ENCODE measurements at regions not wholly inside any gene's neighbourhood (a gene's known extent, or its start where the extent isn't known, plus 50 kb on each side); places are given as distances from the start of the nearest gene placed in this dataset.

DNA sequence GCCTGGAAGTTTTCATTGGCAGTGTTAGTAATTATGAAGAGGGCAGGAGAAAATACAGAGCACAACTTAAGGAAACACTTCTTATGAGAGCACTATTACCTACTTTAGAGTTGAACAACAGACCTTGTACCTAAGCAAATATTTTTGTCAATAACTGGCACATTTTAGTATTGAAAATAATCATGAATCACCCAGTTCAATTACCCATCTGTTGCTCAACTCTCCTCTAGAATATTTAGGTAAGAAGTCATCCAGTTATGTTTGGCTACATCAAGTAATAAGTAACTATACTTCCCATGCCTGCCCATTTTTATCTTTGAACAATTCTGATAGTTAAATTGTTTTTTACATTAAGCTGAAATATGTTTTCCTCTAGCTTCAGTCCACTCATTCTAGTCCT, 893.4 kb downstream of the DIAPH3 start:
- H3K4me2 ChIP-seq (ENCODE audit: low read depth, low read length) = no peak overlapping the region
- no peaks in the 10 kb centered on the region for H3K9me3 ChIP-seq (ENCODE audit: low read length)
- no peaks in the 10 kb centered on the region for H3K27me3 ChIP-seq (ENCODE audit: control insufficient read depth in 1 of 2, insufficient read depth in 2 of 2, low read length in 2 of 2)
- in situ Hi-C loops (cut with HindIII; ENCODE audit: extremely low pct_ligation_motif_present, low pct_unique_long_range_greater_than_20kb) (no loop called here), intact Hi-C loops (cut with micrococcal nuclease; ENCODE audit: unreplicated experiment) (no loop called here)
- no peaks in the 10 kb centered on the region for H3K79me2 ChIP-seq (ENCODE audit: insufficient read depth, low read length)
- no peak overlapping the region for H2AFZ ChIP-seq (ENCODE audit: low read length)
- TF ChIP-seq FOXA1 (IDR thresholded peaks at IDR 0.05) = no peak
- TF ChIP-seq FOXA1 (CRISPR knock-in tag; IDR thresholded peaks at IDR 0.05) = no peak
- TF ChIP-seq NFRKB (IDR thresholded peaks at IDR 0.05) = no peak
- no peak for TF ChIP-seq TCF12 (IDR thresholded peaks at IDR 0.05)
- TF ChIP-seq TCF12 (CRISPR knock-in tag; IDR thresholded peaks at IDR 0.05) = no peak
- no peak for TF ChIP-seq ZNF619 (CRISPR knock-in tag; IDR thresholded peaks at IDR 0.05)
- no peak for TF ChIP-seq ZNF451 (CRISPR knock-in tag; IDR thresholded peaks at IDR 0.05)
- no peak for TF ChIP-seq SALL2 (CRISPR knock-in tag; IDR thresholded peaks at IDR 0.05)
- no peak for TF ChIP-seq ZNF660 (CRISPR knock-in tag; IDR thresholded peaks at IDR 0.05; ENCODE audit: borderline replicate concordance, low read depth)
- TF ChIP-seq ZSCAN12 (CRISPR knock-in tag; IDR thresholded peaks at IDR 0.05) = no peak
- no peak for TF ChIP-seq NBN (conservative IDR thresholded peaks at IDR 0.05)
- TF ChIP-seq ZNF225 (CRISPR knock-in tag; IDR thresholded peaks at IDR 0.05) = no peak
- TF ChIP-seq ZNF770 (CRISPR knock-in tag; IDR thresholded peaks at IDR 0.05) = no peak
- TF ChIP-seq, protein P1, sequence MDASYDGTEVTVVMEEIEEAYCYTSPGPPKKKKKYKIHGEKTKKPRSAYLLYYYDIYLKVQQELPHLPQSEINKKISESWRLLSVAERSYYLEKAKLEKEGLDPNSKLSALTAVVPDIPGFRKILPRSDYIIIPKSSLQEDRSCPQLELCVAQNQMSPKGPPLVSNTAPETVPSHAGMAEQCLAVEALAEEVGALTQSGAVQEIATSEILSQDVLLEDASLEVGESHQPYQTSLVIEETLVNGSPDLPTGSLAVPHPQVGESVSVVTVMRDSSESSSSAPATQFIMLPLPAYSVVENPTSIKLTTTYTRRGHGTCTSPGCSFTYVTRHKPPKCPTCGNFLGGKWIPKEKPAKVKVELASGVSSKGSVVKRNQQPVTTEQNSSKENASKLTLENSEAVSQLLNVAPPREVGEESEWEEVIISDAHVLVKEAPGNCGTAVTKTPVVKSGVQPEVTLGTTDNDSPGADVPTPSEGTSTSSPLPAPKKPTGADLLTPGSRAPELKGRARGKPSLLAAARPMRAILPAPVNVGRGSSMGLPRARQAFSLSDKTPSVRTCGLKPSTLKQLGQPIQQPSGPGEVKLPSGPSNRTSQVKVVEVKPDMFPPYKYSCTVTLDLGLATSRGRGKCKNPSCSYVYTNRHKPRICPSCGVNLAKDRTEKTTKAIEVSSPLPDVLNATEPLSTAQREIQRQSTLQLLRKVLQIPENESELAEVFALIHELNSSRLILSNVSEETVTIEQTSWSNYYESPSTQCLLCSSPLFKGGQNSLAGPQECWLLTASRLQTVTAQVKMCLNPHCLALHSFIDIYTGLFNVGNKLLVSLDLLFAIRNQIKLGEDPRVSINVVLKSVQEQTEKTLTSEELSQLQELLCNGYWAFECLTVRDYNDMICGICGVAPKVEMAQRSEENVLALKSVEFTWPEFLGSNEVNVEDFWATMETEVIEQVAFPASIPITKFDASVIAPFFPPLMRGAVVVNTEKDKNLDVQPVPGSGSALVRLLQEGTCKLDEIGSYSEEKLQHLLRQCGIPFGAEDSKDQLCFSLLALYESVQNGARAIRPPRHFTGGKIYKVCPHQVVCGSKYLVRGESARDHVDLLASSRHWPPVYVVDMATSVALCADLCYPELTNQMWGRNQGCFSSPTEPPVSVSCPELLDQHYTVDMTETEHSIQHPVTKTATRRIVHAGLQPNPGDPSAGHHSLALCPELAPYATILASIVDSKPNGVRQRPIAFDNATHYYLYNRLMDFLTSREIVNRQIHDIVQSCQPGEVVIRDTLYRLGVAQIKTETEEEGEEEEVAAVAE (CRISPR knock-in tag; IDR thresholded peaks at IDR 0.05; ENCODE audit: borderline replicate concordance) = no peak
- TF ChIP-seq ZNF282 (IDR thresholded peaks at IDR 0.05; ENCODE audit: partially characterized antibody) = no peak
- no peak for TF ChIP-seq ZNF138 (CRISPR knock-in tag; IDR thresholded peaks at IDR 0.05; ENCODE audit: low read depth)
- TF ChIP-seq ADNP (CRISPR knock-in tag; IDR thresholded peaks at IDR 0.05) = no peak
- TF ChIP-seq, protein P2, sequence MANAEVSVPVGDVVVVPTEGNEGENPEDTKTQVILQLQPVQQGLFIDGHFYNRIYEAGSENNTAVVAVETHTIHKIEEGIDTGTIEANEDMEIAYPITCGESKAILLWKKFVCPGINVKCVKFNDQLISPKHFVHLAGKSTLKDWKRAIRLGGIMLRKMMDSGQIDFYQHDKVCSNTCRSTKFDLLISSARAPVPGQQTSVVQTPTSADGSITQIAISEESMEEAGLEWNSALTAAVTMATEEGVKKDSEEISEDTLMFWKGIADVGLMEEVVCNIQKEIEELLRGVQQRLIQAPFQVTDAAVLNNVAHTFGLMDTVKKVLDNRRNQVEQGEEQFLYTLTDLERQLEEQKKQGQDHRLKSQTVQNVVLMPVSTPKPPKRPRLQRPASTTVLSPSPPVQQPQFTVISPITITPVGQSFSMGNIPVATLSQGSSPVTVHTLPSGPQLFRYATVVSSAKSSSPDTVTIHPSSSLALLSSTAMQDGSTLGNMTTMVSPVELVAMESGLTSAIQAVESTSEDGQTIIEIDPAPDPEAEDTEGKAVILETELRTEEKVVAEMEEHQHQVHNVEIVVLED (CRISPR knock-in tag; IDR thresholded peaks at IDR 0.05; ENCODE audit: borderline replicate concordance) = no peak
- no peak for TF ChIP-seq ZNF326 (CRISPR knock-in tag; IDR thresholded peaks at IDR 0.05; ENCODE audit: borderline replicate concordance)
- no peak overlapping the region for H3K9ac ChIP-seq (ENCODE audit: insufficient read depth, low read depth, low read length)
- H3K4me1 ChIP-seq (ENCODE audit: insufficient read depth, low read length) = no peaks in the 10 kb centered on the region
- no peak for ATAC-seq
- no peak overlapping the region for H3K27ac ChIP-seq (ENCODE audit: extremely low read length, insufficient read depth, low read length)
- H4K20me1 ChIP-seq (ENCODE audit: insufficient read depth, low read length) = no peaks in the 10 kb centered on the region
- H3K4me3 ChIP-seq (replicated peaks in 1 of 3; ENCODE audit: insufficient read depth in 1 of 3, low read depth in 2 of 3, low read length in 3 of 3) = no peak overlapping the region
- H3K36me3 ChIP-seq (replicated peaks in 1 of 2; ENCODE audit: control insufficient read depth in 1 of 2, insufficient read depth in 2 of 2, low read length in 2 of 2) = no peaks in the 10 kb centered on the region
- DNase-seq (ENCODE audit: low spot score) = no peak
- no peak for FAIRE-seq
- CTCF ChIA-PET (ENCODE audit: low intra/inter-chr PET ratio, low total read pairs) = no interaction called here
- POLR2A ChIA-PET = no interaction called here
- BruUV-seq (replicated peaks) = no TSS peak

Measured in HepG2 (cell line).